ENCODE measurements at regions not wholly inside any gene's neighbourhood (a gene's known extent, or its start where the extent isn't known, plus 50 kb on each side); places are given as distances from the start of the nearest gene placed in this dataset.

DNA sequence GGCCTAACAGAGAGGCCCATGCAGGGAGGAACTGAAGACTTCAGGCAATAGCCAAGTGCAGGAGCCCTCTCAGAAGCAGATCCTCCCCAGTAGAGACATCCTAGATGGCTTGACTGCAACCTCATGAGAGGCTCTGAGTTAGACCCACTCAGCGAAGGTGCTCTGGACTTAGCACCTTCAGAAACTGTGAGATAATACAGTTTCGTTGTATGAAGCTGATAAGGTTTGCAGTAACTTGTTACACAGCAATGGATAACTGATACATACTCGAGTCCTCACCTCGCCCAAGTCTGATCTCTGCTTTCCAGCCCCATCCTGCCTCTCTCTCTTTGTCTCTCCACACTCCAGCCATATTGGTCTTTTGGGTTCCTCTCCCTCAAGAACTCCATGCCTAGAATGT, 136.4 kb upstream of the EEPD1 start:
- ChIA-PET CTCF (no interaction called here), POLR2A (no interaction called here)
- Histone ChIP-seq H3K27ac (ENCODE audit: low read length) (no peak overlapping the region), H3K36me3 (ENCODE audit: control insufficient read depth, insufficient read depth, low read length) (no peaks in the 10 kb centered on the region), H3K4me1 (ENCODE audit: control insufficient read depth, insufficient read depth, low read length) (no peaks in the 10 kb centered on the region), H3K4me3 (ENCODE audit: low read depth in 2 of 2, low read length in 2 of 2) (no peak overlapping the region), H3K9me3 (ENCODE audit: control insufficient read depth, insufficient read depth, low read depth, low read length) (no peaks in the 10 kb centered on the region), H3K27me3 (ENCODE audit: control insufficient read depth, insufficient read depth, low read length) (no peaks in the 10 kb centered on the region)
- in situ Hi-C loops (cut with HindIII; ENCODE audit: low pct_unique_long_range_greater_than_20kb, low sequenced_read_pairs) (no loop called here), intact Hi-C loops (cut with micrococcal nuclease; ENCODE audit: unreplicated experiment) (no loop called here)
- no peak for TF ChIP-seq POLR2AphosphoS5 (IDR thresholded peaks at IDR 0.05; ENCODE audit: low read depth, low read length)
- TF ChIP-seq SIN3A (IDR thresholded peaks at IDR 0.05; ENCODE audit: borderline replicate concordance, insufficient read depth, low read depth, low read length): no peak
- TF ChIP-seq, protein P1, sequence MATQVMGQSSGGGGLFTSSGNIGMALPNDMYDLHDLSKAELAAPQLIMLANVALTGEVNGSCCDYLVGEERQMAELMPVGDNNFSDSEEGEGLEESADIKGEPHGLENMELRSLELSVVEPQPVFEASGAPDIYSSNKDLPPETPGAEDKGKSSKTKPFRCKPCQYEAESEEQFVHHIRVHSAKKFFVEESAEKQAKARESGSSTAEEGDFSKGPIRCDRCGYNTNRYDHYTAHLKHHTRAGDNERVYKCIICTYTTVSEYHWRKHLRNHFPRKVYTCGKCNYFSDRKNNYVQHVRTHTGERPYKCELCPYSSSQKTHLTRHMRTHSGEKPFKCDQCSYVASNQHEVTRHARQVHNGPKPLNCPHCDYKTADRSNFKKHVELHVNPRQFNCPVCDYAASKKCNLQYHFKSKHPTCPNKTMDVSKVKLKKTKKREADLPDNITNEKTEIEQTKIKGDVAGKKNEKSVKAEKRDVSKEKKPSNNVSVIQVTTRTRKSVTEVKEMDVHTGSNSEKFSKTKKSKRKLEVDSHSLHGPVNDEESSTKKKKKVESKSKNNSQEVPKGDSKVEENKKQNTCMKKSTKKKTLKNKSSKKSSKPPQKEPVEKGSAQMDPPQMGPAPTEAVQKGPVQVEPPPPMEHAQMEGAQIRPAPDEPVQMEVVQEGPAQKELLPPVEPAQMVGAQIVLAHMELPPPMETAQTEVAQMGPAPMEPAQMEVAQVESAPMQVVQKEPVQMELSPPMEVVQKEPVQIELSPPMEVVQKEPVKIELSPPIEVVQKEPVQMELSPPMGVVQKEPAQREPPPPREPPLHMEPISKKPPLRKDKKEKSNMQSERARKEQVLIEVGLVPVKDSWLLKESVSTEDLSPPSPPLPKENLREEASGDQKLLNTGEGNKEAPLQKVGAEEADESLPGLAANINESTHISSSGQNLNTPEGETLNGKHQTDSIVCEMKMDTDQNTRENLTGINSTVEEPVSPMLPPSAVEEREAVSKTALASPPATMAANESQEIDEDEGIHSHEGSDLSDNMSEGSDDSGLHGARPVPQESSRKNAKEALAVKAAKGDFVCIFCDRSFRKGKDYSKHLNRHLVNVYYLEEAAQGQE (IDR thresholded peaks at IDR 0.05; ENCODE audit: insufficient read depth in 1 of 2, low read depth in 2 of 2, low read length in 1 of 2): no peak
- no peak for TF ChIP-seq TCF7L2 (IDR thresholded peaks at IDR 0.05; ENCODE audit: low read depth, low read length)
- TF ChIP-seq, protein P2, sequence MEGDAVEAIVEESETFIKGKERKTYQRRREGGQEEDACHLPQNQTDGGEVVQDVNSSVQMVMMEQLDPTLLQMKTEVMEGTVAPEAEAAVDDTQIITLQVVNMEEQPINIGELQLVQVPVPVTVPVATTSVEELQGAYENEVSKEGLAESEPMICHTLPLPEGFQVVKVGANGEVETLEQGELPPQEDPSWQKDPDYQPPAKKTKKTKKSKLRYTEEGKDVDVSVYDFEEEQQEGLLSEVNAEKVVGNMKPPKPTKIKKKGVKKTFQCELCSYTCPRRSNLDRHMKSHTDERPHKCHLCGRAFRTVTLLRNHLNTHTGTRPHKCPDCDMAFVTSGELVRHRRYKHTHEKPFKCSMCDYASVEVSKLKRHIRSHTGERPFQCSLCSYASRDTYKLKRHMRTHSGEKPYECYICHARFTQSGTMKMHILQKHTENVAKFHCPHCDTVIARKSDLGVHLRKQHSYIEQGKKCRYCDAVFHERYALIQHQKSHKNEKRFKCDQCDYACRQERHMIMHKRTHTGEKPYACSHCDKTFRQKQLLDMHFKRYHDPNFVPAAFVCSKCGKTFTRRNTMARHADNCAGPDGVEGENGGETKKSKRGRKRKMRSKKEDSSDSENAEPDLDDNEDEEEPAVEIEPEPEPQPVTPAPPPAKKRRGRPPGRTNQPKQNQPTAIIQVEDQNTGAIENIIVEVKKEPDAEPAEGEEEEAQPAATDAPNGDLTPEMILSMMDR (IDR thresholded peaks at IDR 0.05): no peak
- no peak for ATAC-seq
- no peak for DNase-seq (ENCODE audit: low read depth, low spot score)
- BruUV-seq (replicated peaks): no TSS peak

GRCh38 chr7:36017111-36017510, 135.9 kb upstream of the EEPD1 start:
- intact Hi-C loops (cut with micrococcal nuclease; ENCODE audit: unreplicated experiment): no loop called here
- no peaks in the 10 kb centered on the region for H3K27me3 ChIP-seq (ENCODE audit: control insufficient read depth, insufficient read depth, low read length)
- no peak overlapping the region for H3K27ac ChIP-seq (ENCODE audit: low read length)
- ATAC-seq (no peak), DNase-seq (ENCODE audit: low read depth, low spot score) (no peak)
- H3K4me1 ChIP-seq (ENCODE audit: control insufficient read depth, insufficient read depth, low read length): no peaks in the 10 kb centered on the region
- H3K36me3 ChIP-seq (ENCODE audit: control insufficient read depth, insufficient read depth, low read length): no peaks in the 10 kb centered on the region
- POLR2A ChIA-PET: no interaction called here
- TF ChIP-seq POLR2AphosphoS5 (IDR thresholded peaks at IDR 0.05; ENCODE audit: low read depth, low read length) (no peak), SIN3A (IDR thresholded peaks at IDR 0.05; ENCODE audit: borderline replicate concordance, insufficient read depth, low read depth, low read length) (no peak), TCF7L2 (IDR thresholded peaks at IDR 0.05; ENCODE audit: low read depth, low read length) (no peak)
- TF ChIP-seq, protein P1 (IDR thresholded peaks at IDR 0.05; ENCODE audit: insufficient read depth in 1 of 2, low read depth in 2 of 2, low read length in 1 of 2): no peak
- TF ChIP-seq, protein P2 (IDR thresholded peaks at IDR 0.05): no peak
- BruUV-seq (replicated peaks): no TSS peak
- in situ Hi-C loops (cut with HindIII; ENCODE audit: low pct_unique_long_range_greater_than_20kb, low sequenced_read_pairs): no loop called here
- CTCF ChIA-PET: no interaction called here
- no peaks in the 10 kb centered on the region for H3K9me3 ChIP-seq (ENCODE audit: control insufficient read depth, insufficient read depth, low read depth, low read length)
- no peak overlapping the region for H3K4me3 ChIP-seq (ENCODE audit: low read depth in 2 of 2, low read length in 2 of 2)
